Gastrocnemius medialis (tissue), 4 donors: ENCODE measurements at regions not wholly inside any gene's neighbourhood (a gene's known extent, or its start where the extent isn't known, plus 50 kb on each side); places are given as distances from the start of the nearest gene placed in this dataset.

ENCODE experiments used
- ATAC-seq, 2 donors: fragments of 150-250 bp; one replicate each; pipeline ENCODE4 v1.9.1; 2016
- DNase-seq, 2 donors: peaks; one replicate each; pipeline ENCODE4 v3.0.0-alpha.2; 2019
- H3K27ac ChIP-seq, 4 donors: fragments of 200-600 bp; sonication (generic); 1 replicate in 1 of 4; 2 replicates in 3 of 4; pipeline ENCODE4 v1.5.1; 2016 to 2018; ENCODE audit warnings: mild to moderate bottlenecking in 2 of 4, moderate library complexity in 1 of 4
- H3K27me3 ChIP-seq, 3 donors: fragments of 200-600 bp; sonication (generic) in 2 of 3; 1 replicate in 1 of 3; 2 replicates in 2 of 3; pipeline versions ENCODE4 v1.5.1 to v1.6.0; 2016 to 2019; ENCODE audit warnings: mild to moderate bottlenecking in 1 of 3, moderate library complexity in 1 of 3
- H3K36me3 ChIP-seq, 2 donors: fragments of 200-600 bp; sonication (generic) in 1 of 2; one replicate each; pipeline ENCODE4 v1.5.1; 2017 to 2018
- H3K4me1 ChIP-seq, 2 donors: fragments of 200-600 bp; sonication (generic) in 1 of 2; one replicate each; pipeline ENCODE4 v1.5.1; 2016 to 2017; ENCODE audit warnings: mild to moderate bottlenecking in 2 of 2
- H3K4me3 ChIP-seq, 4 donors: fragments of 200-600 bp; sonication (generic) in 3 of 4; 1 replicate in 1 of 4; 2 replicates in 3 of 4; pipeline ENCODE4 v1.5.1; 2016 to 2019; ENCODE audit warnings: mild to moderate bottlenecking in 2 of 4
- H3K9me3 ChIP-seq, 3 donors: fragments of 200-600 bp; sonication (generic) in 2 of 3; 1 replicate in 1 of 3; 2 replicates in 2 of 3; pipeline ENCODE4 v1.5.1; 2016 to 2019
- CTCF ChIP-seq, 5 experiments: fragments of 450-650 bp in 3 of 5; fragments of 200-600 bp in 2 of 5; sonication (generic) in 2 of 5; IDR thresholded peaks in 4 of 5; conservative IDR thresholded peaks in 1 of 5; 1 replicate in 4 of 5; 2 replicates in 1 of 5; pipeline ENCODE4 v1.5.1; 2016 to 2019; ENCODE audit warnings: antibody characterized with exemption in 5 of 5, mild to moderate bottlenecking in 3 of 5, moderate library complexity in 3 of 5
- POLR2A ChIP-seq, 2 donors: fragments of 450-650 bp; IDR thresholded peaks; one replicate each; pipeline ENCODE4 v1.6.1; 2017; ENCODE audit warnings: antibody characterized with exemption in 2 of 2, mild to moderate bottlenecking in 2 of 2, moderate library complexity in 2 of 2
- in situ Hi-C, 4 donors: fragments of 200-750 bp; cut with MboI; loops; one replicate each; pipeline versions ENCODE4 v1.15.0 to v1.8.0; 2017; ENCODE audit warnings: low sequenced_read_pairs in 4 of 4
- intact Hi-C: fragments of 100-400 bp; cut with DNase I; formaldehyde crosslinking; loops from one replicate; pipeline ENCODE4 v1.15.1; 2023; ENCODE audit warnings: low total_unique reads

DNA sequence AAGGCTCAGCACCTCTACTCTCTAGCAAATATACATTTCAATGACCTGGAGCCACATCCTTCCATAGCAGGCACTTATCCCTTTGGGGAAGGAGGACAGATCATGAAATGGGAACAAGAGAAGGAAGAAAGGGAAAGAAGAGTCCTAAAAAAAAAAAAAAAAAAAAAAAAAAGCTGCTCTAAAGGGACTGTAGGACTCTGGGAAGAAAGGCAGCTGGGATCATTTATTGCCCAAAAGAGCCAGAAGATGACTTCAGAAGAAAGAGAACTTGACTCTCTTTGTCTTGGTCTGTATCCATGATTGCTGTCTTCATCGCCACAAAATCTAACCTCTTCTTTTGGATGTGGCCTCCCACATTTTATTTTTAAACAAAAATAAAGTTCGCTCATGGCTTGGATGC, 203.6 kb upstream of the CELF2 start:
- Histone ChIP-seq H3K9me3 (no peaks in the 10 kb centered on the region), H3K4me3 (no peak overlapping the region), H3K36me3 (no peaks in the 10 kb centered on the region), H3K27me3 (no peaks in the 10 kb centered on the region), H3K4me1 (no peaks in the 10 kb centered on the region), H3K27ac (peak overlapping the region in 1 of 4 donors; percentile 26)
- intact Hi-C loops (no loop called here), in situ Hi-C loops (no loop called here)
- ATAC-seq, result no peak
- no peak for TF ChIP-seq POLR2A (IDR thresholded peaks at IDR 0.05)
- TF ChIP-seq CTCF (IDR thresholded peaks at IDR 0.05 in 4 of 5, conservative IDR thresholded peaks at IDR 0.05 in 1 of 5), result no peak
- no peak for DNase-seq

- Histone ChIP-seq H3K4me3 (no peak overlapping the region), H3K27ac (no peak overlapping the region), H3K4me1 (no peaks in the 10 kb centered on the region), H3K36me3 (no peaks in the 10 kb centered on the region), H3K9me3 (no peaks in the 10 kb centered on the region), H3K27me3 (no peaks in the 10 kb centered on the region)
- no peak for TF ChIP-seq CTCF (IDR thresholded peaks at IDR 0.05 in 4 of 5, conservative IDR thresholded peaks at IDR 0.05 in 1 of 5)
- no peak for TF ChIP-seq POLR2A (IDR thresholded peaks at IDR 0.05)
- intact Hi-C loops, result no loop called here
- ATAC-seq, result no peak
- DNase-seq, result no peak
- in situ Hi-C loops, result no loop called here
Observed at GRCh38 chr10:10816447-10816846, 201.2 kb upstream of the CELF2 start.

GRCh38 chr10:10817609-10818008, 200.1 kb upstream of the CELF2 start:
- in situ Hi-C loops (no loop called here), intact Hi-C loops (no loop called here)
- H3K9me3 ChIP-seq, result no peaks in the 10 kb centered on the region
- no peaks in the 10 kb centered on the region for H3K36me3 ChIP-seq
- H3K27me3 ChIP-seq, result no peaks in the 10 kb centered on the region
- no peak overlapping the region for H3K4me3 ChIP-seq
- H3K4me1 ChIP-seq, result no peaks in the 10 kb centered on the region
- DNase-seq, result no peak
- ATAC-seq, result no peak
- TF ChIP-seq CTCF (IDR thresholded peaks at IDR 0.05 in 4 of 5, conservative IDR thresholded peaks at IDR 0.05 in 1 of 5) (no peak), POLR2A (IDR thresholded peaks at IDR 0.05) (no peak)
- no peak overlapping the region for H3K27ac ChIP-seq

GRCh38 chr10:10818082-10818481, 199.6 kb upstream of the CELF2 start:
- Histone ChIP-seq H3K9me3 (no peaks in the 10 kb centered on the region), H3K27me3 (no peaks in the 10 kb centered on the region), H3K27ac (peak overlapping the region in 1 of 4 donors; percentile 21), H3K4me3 (no peak overlapping the region), H3K4me1 (no peaks in the 10 kb centered on the region), H3K36me3 (no peaks in the 10 kb centered on the region)
- peak in 1 of 2 donors; percentile 56 for DNase-seq
- in situ Hi-C loops (no loop called here), intact Hi-C loops (no loop called here)
- TF ChIP-seq CTCF (IDR thresholded peaks at IDR 0.05 in 4 of 5, conservative IDR thresholded peaks at IDR 0.05 in 1 of 5), result no peak
- no peak for TF ChIP-seq POLR2A (IDR thresholded peaks at IDR 0.05)
- peak; percentile 68 to 76 for ATAC-seq

DNA sequence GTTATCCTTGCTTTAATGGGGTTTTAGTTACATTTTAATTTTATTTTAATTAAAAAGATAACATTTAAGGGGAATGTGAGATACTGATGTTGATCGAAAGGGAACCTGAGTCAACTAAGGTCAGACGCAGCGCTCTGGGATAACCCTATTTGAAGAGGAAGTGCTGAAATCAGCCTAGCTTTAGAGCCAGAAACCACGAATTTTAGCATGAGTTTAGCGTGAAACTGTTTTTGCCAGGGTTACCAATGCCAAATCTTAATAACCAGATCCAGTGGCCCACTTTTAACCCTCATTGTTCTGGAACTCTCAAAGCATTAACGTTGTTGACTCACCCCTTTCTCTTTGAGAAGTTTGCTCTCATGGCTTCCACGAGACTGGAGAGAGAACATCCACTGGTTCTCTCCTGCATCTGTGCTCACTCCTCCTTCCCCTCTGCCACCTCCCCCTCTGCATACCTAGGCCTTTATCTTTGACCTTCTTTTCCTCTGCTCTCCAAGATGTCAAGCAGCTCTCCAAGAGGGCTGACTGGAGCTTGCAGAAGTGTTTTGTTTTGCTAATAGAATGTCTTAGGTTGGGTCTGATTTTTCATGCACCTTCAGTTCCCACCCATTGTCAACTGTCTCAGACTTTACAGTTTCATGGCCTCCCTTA, 198.3 kb upstream of the CELF2 start:
- Histone ChIP-seq H3K27ac (peak overlapping the region in 1 of 4 donors; percentile 10), H3K4me3 (no peak overlapping the region), H3K9me3 (no peaks in the 10 kb centered on the region), H3K4me1 (no peaks in the 10 kb centered on the region), H3K36me3 (no peaks in the 10 kb centered on the region), H3K27me3 (no peaks in the 10 kb centered on the region)
- ATAC-seq (no peak), DNase-seq (no peak)
- in situ Hi-C loops, result no loop called here
- TF ChIP-seq CTCF (IDR thresholded peaks at IDR 0.05 in 4 of 5, conservative IDR thresholded peaks at IDR 0.05 in 1 of 5) (no peak), POLR2A (IDR thresholded peaks at IDR 0.05) (no peak)
- intact Hi-C loops, result no loop called here
